T-helper 22 cell (primary cell): ENCODE measurements at regions not wholly inside any gene's neighbourhood (a gene's known extent, or its start where the extent isn't known, plus 50 kb on each side); places are given as distances from the start of the nearest gene placed in this dataset.
"Not testable (repeated sequence)": the region's sequence is repeated elsewhere in the genome, so short reads cannot be mapped to it uniquely, and the experiment has no call there.

ENCODE experiments used
- DNase-seq: peaks from one replicate; pipeline ENCODE4 v3.0.0-alpha.2; 2020; ENCODE audit warnings: low read depth

GRCh38 chr9:75541734-75542133 is 348.7 kb upstream of the PCSK5 start:
- no peak for DNase-seq

GRCh38 chr9:75544815-75545214 is 345.7 kb upstream of the PCSK5 start:
- DNase-seq: no peak

DNA sequence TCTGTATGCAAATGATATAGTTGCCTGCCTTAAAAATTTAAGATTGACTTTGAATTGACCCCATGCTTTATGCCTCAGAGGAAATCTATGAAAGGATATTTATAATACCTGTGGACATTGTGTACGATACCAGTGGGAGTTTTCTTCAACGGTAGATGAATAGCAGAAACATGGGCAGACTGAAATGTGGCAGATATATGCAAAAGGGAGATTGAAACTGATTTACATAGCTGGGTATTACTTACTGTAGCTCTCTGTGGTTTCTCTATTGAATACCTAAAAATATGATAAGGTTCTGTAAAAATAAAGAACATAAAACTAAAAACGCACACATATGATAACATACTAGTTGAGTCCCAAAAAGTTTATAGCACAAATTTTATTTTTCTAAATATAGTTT is 345.2 kb upstream of the PCSK5 start:
- no peak for DNase-seq

DNA sequence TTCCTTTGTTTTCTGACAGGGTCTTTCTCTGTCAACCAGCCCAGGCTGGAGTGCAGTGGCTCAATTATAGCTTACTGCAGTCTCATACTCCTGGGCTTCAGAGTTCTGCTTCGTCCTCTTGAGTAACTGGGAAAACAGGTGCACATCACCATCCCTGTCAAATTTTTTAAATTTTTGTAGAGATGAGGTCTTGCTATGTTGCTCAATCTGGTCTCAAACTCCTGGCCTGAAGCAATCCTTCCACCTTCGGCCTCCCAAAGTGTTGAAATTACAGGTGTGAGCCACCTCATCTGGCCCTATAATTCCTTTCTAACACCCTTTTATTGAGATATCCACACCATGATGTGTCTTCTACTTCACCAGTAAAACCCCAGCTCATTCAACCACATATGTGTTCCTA is 341.6 kb upstream of the PCSK5 start:
- DNase-seq: no peak

- no peak for DNase-seq
Observed at GRCh38 chr9:75551861-75552260, 338.6 kb upstream of the PCSK5 start.

- no peak for DNase-seq
Observed at GRCh38 chr9:75552941-75553340, 337.5 kb upstream of the PCSK5 start.

GRCh38 chr9:75566813-75567212 is 323.7 kb upstream of the PCSK5 start:
- DNase-seq: not testable (repeated sequence)

DNA sequence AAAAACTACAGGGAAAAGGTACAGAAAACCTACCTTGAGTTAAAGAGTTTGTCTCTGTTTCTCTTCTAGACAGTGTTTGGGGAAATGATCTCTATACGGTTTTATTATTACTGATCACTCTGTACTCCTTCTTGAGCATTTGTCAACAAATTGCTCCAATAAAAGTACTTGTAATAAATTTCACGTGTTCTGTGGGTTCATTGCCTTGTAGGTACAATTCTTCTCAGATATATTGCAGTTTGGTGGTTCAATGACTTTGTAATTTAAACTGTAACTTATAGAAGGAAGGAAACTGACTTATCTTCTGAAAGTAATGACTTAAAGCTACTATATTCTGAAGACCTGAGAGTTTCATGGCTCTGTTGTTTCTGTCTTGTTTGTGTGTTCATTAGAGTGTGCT is 319.9 kb upstream of the PCSK5 start:
- DNase-seq: no peak

- DNase-seq: no peak
Observed at GRCh38 chr9:75574569-75574968, 315.9 kb upstream of the PCSK5 start.

- no peak for DNase-seq
Observed at GRCh38 chr9:75582870-75583269, 307.6 kb upstream of the PCSK5 start.

GRCh38 chr9:75588808-75589207 is 301.7 kb upstream of the PCSK5 start:
- DNase-seq: no peak

GRCh38 chr9:75589497-75589896 is 301.0 kb upstream of the PCSK5 start:
- DNase-seq: no peak

- DNase-seq: no peak
Observed at GRCh38 chr9:75591972-75592371, 298.5 kb upstream of the PCSK5 start.

DNA sequence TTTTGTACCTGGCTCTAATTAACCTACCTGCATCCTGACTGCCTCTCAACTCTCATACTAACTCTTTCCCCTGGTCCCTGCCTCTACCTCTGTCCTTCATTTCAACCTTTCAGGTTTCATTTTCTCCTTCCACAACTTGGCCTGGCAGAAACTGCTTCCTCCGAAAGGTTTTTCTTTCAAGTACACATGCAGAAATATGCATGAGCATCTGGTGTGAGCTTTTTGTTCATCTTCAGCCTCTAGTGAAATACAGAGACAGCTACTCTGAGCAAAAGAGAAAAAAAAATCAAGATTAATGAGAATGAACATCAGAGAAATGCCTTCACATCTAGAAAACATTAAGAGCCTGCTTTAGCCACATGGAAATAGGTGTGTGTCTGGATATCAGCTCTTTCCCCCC is 297.9 kb upstream of the PCSK5 start:
- DNase-seq: no peak

GRCh38 chr9:75593920-75594319 is 296.6 kb upstream of the PCSK5 start:
- no peak for DNase-seq

- no peak for DNase-seq
Observed at GRCh38 chr9:75599126-75599525, 291.3 kb upstream of the PCSK5 start.

GRCh38 chr9:75601280-75601679 is 289.2 kb upstream of the PCSK5 start:
- no peak for DNase-seq

DNA sequence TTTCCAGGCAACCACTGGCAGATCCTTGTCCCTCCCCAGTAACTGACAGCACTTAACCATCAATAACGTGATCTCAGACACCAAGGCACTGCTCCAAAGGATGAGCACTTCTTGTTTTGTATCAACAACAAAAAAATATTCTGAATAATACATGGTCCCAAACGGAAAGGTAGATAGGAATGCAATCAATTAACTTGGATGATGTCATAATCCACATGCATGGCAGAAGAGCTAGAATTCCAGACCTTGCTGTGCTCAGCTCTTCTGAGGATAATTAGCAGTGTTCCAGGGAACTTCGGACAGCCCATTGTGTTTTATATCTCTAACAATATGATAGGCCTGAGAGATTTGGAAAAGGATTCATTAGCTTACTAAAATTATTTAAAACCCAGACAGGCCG is 288.4 kb upstream of the PCSK5 start:
- no peak for DNase-seq

DNA sequence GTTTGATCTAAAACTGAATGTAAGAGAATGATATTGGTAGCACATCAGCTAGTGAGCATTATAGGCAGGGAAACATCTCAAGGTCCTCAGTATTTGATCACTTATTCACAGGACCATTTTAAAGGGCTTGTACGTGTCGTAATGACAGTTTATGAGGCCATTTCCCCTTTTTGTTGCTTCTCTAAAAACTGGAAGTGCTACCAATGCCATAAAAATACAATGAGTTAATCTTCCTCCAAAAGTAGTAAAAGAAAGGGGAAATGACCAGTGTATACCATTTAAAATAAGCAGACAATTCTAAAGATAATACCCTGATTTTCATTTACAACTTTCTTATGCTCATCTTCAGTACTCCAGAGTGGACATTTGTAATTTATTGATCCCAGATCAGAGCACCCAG is 285.8 kb upstream of the PCSK5 start:
- DNase-seq: no peak

GRCh38 chr9:75607521-75607920 is 283.0 kb upstream of the PCSK5 start:
- no peak for DNase-seq

DNA sequence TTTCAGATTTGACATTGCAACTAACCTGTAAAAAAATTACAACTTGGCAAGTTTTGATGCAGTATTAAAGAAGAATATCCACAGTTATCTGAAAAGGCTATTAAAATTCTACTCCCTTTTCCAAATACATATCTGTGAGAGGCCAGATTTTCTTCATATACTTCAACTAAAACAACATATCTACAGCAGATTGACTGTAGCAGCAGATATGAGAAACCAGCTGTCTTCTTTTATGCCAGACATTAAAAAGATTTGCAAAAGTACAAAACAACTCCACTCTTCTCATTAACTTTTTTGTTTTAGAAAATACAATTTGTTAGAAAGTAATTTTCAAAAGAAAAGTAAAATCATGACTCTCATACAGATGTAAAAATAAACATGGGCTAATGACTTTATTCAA is 281.1 kb upstream of the PCSK5 start:
- DNase-seq: no peak

GRCh38 chr9:75610246-75610645 is 280.2 kb upstream of the PCSK5 start:
- no peak for DNase-seq

GRCh38 chr9:75612205-75612604 is 278.3 kb upstream of the PCSK5 start:
- no peak for DNase-seq

DNA sequence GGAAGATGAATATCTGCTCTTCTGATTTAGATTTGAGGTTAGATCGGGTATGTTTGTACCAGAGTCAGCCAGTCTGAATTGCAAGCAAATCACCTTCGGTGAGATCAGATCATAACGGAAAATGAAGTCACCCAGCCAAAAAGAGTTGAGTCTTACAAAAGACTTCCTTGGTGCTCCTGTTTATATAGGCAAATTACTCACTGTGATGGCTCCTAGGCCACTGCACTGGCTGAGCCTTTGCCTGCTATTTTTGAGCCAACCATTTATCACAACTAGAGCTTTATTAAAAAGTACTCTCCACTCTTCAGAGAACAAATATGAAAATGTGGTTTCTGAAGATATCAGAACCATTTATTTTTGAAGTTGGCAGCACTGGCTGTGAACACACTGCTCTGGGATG is 277.7 kb upstream of the PCSK5 start:
- DNase-seq: no peak

DNA sequence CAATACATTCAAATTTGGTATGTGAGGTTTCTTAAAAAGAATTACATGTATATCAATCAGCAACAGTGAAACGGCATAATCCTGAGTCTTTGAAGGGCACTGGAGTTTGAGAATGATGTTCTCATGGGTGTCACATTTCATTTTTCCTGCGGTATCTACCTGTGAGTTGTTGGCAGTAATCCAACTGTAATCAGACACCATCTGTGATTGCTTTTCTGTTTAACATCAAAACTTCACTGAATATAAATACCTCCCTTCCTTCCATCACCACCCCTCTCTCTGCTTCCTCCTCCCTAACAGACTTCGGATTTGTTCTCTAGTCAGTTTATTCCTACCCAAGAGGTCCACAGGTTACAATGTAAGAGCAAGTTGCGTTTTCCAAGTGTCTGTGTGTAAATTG is 275.2 kb upstream of the PCSK5 start:
- DNase-seq: no peak
